Spleen (tissue), 7 donors: ENCODE measurements at regions not wholly inside any gene's neighbourhood (a gene's known extent, or its start where the extent isn't known, plus 50 kb on each side); places are given as distances from the start of the nearest gene placed in this dataset.

Experiments
- POLR2A ChIP-seq, 3 donors: fragments of 450-650 bp; IDR thresholded peaks; one replicate each; pipeline ENCODE4 v1.5.1; 2017; ENCODE audit warnings: antibody characterized with exemption in 3 of 3, mild to moderate bottlenecking in 1 of 3
- TF ChIP-seq, protein P1 (sequence below), 11 experiments: fragments of 200-600 bp in 7 of 11; fragments of 450-650 bp in 4 of 11; sonication (generic) in 4 of 11; IDR thresholded peaks in 8 of 11; conservative IDR thresholded peaks in 3 of 11; 1 replicate in 7 of 11; 2 replicates in 4 of 11; pipeline versions ENCODE4 v1.4.0 to v1.8.0; 2016 to 2021; ENCODE audit warnings: antibody characterized with exemption in 11 of 11, inconsistent platforms in 4 of 11, mild to moderate bottlenecking in 1 of 11
- donor health status: DM: no; HTN: no; CAD: no; lungs with moderate emphysema.
- donor health status: DM: no; HTN: no; CAD: no.
- donor health status: DM: no; HTN: no; CAD: no.

DNA sequence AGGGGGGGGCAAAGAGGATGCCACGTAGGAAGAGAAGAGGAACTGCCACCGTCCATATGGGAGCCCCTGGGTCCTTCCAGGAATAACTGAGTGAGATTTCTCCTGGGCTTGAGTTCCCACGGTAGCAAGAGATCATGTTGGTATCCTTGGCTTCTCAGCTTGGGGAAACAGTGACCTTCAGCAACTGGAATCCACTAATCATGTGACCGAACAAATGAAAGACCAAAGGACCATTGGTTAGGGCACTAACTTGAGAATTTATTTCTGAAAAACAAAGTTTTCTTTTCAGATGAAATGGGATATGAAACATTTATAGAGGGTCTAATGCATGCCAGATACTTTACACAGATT lies 259.4 kb upstream of the ID2 start:
- no peak for TF ChIP-seq POLR2A (IDR thresholded peaks at IDR 0.05)
- TF ChIP-seq, protein P1, sequence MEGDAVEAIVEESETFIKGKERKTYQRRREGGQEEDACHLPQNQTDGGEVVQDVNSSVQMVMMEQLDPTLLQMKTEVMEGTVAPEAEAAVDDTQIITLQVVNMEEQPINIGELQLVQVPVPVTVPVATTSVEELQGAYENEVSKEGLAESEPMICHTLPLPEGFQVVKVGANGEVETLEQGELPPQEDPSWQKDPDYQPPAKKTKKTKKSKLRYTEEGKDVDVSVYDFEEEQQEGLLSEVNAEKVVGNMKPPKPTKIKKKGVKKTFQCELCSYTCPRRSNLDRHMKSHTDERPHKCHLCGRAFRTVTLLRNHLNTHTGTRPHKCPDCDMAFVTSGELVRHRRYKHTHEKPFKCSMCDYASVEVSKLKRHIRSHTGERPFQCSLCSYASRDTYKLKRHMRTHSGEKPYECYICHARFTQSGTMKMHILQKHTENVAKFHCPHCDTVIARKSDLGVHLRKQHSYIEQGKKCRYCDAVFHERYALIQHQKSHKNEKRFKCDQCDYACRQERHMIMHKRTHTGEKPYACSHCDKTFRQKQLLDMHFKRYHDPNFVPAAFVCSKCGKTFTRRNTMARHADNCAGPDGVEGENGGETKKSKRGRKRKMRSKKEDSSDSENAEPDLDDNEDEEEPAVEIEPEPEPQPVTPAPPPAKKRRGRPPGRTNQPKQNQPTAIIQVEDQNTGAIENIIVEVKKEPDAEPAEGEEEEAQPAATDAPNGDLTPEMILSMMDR (IDR thresholded peaks at IDR 0.05 in 8 of 11, conservative IDR thresholded peaks at IDR 0.05 in 3 of 11), result no peak
